Type B pancreatic cell (in vitro differentiated cells): ENCODE measurements at regions not wholly inside any gene's neighbourhood (a gene's known extent, or its start where the extent isn't known, plus 50 kb on each side); places are given as distances from the start of the nearest gene placed in this dataset.

ENCODE experiments used
- DNase-seq: peaks from one replicate; pipeline ENCODE4 v3.0.0; 2021; ENCODE audit warnings: mixed read lengths; ENCODE audit not compliant: unreplicated experiment; ENCODE audit errors: extremely low spot score
- H3K27ac Mint-ChIP-seq: 2 replicates; pipeline ENCODE4 v1.8.0; 2021; ENCODE audit warnings: mild to moderate bottlenecking, mixed read lengths
- H3K27me3 Mint-ChIP-seq: 2 replicates; pipeline ENCODE4 v1.8.0; 2021; ENCODE audit warnings: mixed read lengths
- H3K36me3 Mint-ChIP-seq: 2 replicates; pipeline ENCODE4 v1.8.0; 2021; ENCODE audit warnings: mixed read lengths
- H3K4me1 Mint-ChIP-seq: one replicate; pipeline ENCODE4 v1.8.0; 2021; ENCODE audit warnings: mixed read lengths; ENCODE audit not compliant: unreplicated experiment
- H3K4me3 Mint-ChIP-seq: 2 replicates; pipeline ENCODE4 v1.8.0; 2021; ENCODE audit warnings: mild to moderate bottlenecking, mixed read lengths
- H3K9me3 Mint-ChIP-seq: 2 replicates; pipeline ENCODE4 v1.8.0; 2021; ENCODE audit warnings: mixed read lengths
- CTCF ChIP-seq: fragments of 200-600 bp; sonication (generic); conservative IDR thresholded peaks from 2 replicates; pipeline ENCODE4 v1.5.0; 2021; ENCODE audit warnings: antibody characterized with exemption, mild to moderate bottlenecking

GRCh38 chr18:56545464-56545863, 92.9 kb downstream of the TXNL1 start:
- no peaks in the 10 kb centered on the region for H3K36me3 Mint-ChIP-seq
- peaks cover 4% of the 10 kb centered on the region for H3K4me1 Mint-ChIP-seq
- no peak overlapping the region for H3K27ac Mint-ChIP-seq
- H3K27me3 Mint-ChIP-seq, result no peaks in the 10 kb centered on the region
- no peak for TF ChIP-seq CTCF
- DNase-seq, result no peak
- H3K9me3 Mint-ChIP-seq, result peaks cover 9% of the 10 kb centered on the region
- no peak overlapping the region for H3K4me3 Mint-ChIP-seq

GRCh38 chr18:56542476-56542875, 95.9 kb downstream of the TXNL1 start:
- no peaks in the 10 kb centered on the region for H3K36me3 Mint-ChIP-seq
- no peaks in the 10 kb centered on the region for H3K27me3 Mint-ChIP-seq
- no peak for TF ChIP-seq CTCF
- H3K9me3 Mint-ChIP-seq, result peaks cover 9% of the 10 kb centered on the region
- peaks cover 4% of the 10 kb centered on the region for H3K4me1 Mint-ChIP-seq
- no peak overlapping the region for H3K27ac Mint-ChIP-seq
- DNase-seq, result no peak
- H3K4me3 Mint-ChIP-seq, result no peak overlapping the region

GRCh38 chr18:56541793-56542192, 96.6 kb downstream of the TXNL1 start:
- H3K36me3 Mint-ChIP-seq, result no peaks in the 10 kb centered on the region
- peaks cover 4% of the 10 kb centered on the region for H3K4me1 Mint-ChIP-seq
- no peaks in the 10 kb centered on the region for H3K27me3 Mint-ChIP-seq
- DNase-seq, result no peak
- TF ChIP-seq CTCF, result no peak
- no peak overlapping the region for H3K27ac Mint-ChIP-seq
- peaks cover 9% of the 10 kb centered on the region for H3K9me3 Mint-ChIP-seq
- no peak overlapping the region for H3K4me3 Mint-ChIP-seq

GRCh38 chr18:56541340-56541739, 97.1 kb downstream of the TXNL1 start:
- Mint-ChIP-seq H3K27ac (no peak overlapping the region), H3K27me3 (no peaks in the 10 kb centered on the region), H3K36me3 (no peaks in the 10 kb centered on the region), H3K4me1 (peaks cover 4% of the 10 kb centered on the region), H3K9me3 (peaks cover 9% of the 10 kb centered on the region), H3K4me3 (no peak overlapping the region)
- DNase-seq, result no peak
- TF ChIP-seq CTCF, result no peak

GRCh38 chr18:56538746-56539145, 99.6 kb downstream of the TXNL1 start:
- H3K4me1 Mint-ChIP-seq, result peaks cover 4% of the 10 kb centered on the region
- H3K36me3 Mint-ChIP-seq, result no peaks in the 10 kb centered on the region
- H3K9me3 Mint-ChIP-seq, result no peaks in the 10 kb centered on the region
- H3K27ac Mint-ChIP-seq, result no peak overlapping the region
- no peak for DNase-seq
- no peak for TF ChIP-seq CTCF
- peaks cover 6% of the 10 kb centered on the region for H3K27me3 Mint-ChIP-seq
- no peak overlapping the region for H3K4me3 Mint-ChIP-seq
